DMS 273 (cell line): ENCODE measurements at regions not wholly inside any gene's neighbourhood (a gene's known extent, or its start where the extent isn't known, plus 50 kb on each side); places are given as distances from the start of the nearest gene placed in this dataset.

Source experiments
- DNase-seq: peaks from one replicate; lab custom pipeline; 2025; ENCODE audit not compliant: unreplicated experiment; lab: John Stamatoyannopoulos, UW

DNA sequence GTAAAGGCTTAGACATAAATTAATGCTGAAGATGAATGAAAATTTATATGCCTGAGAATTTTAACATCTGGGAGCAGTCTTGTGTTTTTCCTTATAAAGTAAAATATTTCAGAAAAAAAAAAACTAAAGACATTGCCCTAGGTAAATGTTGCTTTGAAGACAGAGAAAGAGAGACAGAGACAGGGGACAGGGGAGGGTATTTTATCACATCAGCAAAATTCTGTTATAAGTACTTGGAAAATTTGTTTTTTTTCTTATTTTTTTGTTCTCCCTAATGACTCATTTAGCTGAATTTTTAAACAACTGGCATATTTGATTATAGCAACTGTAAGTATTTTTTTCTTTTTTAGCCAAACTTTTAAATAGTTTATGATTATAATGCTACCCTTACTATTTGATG, 1540.6 kb upstream of the GBE1 start:
- no peak for DNase-seq

DNA sequence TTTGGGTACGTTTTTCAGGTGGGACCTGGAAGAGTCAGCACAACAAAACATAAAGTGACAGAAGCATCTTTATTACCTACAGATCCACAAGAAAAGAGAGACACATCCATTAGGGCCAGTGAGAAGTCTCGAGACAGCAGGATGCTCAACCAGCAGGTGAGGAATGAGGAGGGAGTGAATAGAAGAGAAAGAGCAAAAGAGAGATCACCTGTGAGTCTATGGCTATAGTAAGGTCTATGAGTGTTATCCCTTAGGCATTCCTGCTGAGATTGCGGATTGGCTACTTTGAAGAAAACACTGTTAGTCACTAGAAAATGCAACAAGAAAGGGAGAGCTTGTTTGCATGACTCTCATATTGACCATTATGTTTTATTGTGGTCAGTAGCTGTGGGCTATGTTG, 1556.2 kb upstream of the GBE1 start:
- no peak for DNase-seq

- no peak for DNase-seq
Observed at GRCh38 chr3:83320726-83321125, 1559.3 kb upstream of the GBE1 start.

DNA sequence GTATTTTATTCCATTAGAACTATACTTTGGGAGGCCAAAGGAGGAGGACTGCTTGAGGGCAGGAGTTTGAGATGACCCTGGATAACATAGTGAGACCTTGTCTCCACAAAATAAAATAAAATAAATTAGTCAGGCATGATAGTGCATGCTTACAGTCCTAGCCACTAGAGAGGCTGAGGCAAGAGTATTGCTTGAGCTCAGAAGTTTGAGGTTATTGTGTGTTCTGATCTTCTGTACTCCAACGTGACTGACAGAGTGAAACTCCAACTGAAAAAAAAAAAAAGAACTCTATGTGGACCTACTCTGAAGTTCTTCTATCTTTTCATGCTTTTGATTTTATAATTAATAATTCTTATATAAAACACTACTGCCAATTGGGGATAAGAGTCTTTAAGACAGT, 1560.0 kb upstream of the GBE1 start:
- no peak for DNase-seq

DNA sequence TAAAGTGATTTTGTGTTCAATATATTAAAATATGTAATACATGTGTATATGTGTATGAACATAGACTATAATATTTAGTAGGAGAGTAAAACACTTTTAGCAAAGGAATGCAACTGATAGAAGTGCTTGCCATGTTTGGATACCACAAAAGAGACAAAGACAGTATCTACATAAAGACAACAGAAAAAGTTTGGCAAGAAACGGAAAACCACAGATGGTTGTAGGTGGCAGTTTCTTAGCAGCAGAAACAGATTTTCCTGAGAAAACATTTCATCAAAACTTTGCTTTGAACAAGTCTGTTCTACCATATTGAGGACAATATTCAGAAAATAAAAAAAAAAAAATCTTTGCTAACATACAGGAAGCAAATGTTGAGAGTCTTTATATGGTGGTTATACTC, 1560.4 kb upstream of the GBE1 start:
- peak; percentile 1 for DNase-seq

DNA sequence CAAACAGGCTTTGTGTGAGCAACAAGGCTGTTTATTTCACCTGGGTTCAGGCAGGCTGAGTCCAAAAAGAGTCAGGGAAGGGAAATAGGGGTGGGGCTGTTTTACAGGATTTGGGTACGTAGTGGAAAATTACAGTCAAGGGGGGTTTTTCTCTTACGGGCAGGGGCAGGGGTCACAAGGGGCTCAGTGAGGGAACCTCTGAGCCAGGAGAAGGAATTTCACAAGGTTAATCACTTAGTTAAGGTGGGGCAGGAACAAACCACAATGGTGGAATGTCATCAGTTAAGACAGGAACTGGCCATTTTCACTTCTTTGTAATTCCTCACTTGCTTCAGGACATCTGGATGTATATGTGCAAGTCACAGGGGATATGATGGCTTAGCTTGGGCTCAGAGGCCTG, 1592.8 kb upstream of the GBE1 start:
- no peak for DNase-seq

DNA sequence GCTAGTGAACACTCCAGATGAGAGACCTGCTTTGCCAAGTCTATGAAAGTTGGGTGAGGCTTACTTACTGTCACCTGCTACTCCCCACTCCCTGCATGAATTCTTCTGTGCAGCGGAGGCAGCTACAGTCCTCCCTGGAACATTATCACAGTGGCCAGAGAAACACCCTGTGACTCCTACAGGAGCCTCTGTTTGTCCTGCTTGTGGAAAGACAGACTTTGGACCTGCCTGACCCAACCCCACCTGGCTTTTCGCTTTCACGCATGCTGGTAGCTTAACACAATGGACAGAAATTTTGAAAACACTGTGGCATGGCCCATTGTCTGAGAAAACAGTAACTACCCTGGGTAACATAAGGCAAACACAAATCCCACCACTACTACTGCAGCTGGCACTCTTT, 1565.5 kb upstream of the CADM2 start:
- DNase-seq = no peak

- DNase-seq = no peak
Observed at GRCh38 chr3:83403927-83404326, 1554.9 kb upstream of the CADM2 start.

- no peak for DNase-seq
Observed at GRCh38 chr3:83426300-83426699, 1532.5 kb upstream of the CADM2 start.

- DNase-seq = no peak
Observed at GRCh38 chr3:83434880-83435587, 1523.8 kb upstream of the CADM2 start.

DNA sequence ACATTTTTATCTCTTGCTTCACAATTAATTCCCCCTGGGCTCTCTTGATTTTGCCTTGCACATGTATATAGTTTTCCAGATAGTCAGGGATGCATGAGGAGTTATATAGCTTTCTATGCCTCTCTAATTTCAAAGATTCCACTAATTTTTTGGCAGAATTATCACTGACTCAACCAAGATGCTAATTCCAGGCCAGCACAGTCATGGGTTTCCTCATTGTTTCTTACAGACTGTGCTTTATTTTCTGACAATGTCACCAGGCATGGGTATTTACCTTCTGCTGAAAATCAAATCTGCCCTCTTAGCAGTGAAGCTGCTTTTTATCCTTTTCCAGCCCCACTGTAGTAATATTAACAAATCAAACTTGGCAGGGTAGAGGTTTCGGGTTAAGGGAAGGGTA, 1520.6 kb upstream of the CADM2 start:
- DNase-seq = no peak

- peak; percentile 13 for DNase-seq
Observed at GRCh38 chr3:83453056-83453455, 1505.7 kb upstream of the CADM2 start.

DNA sequence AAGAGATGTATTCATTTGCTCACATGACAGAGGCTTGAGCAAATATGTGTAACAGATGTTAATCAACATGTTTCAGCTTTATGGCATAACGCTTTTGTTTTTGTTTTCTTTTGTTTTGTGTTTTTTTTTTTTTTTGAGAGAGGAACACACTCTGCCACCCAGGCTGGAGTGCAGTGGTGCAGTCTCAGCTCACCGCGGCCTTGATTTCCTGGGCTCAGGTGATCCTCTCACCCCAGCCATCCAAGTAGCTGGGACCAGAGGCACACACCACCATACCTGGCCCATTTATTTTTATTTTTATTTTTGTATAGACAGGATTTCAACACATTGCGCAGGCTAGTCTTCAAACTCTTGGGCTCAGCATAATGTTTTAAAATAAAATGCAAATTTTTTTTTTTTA, 1504.4 kb upstream of the CADM2 start:
- no peak for DNase-seq

DNA sequence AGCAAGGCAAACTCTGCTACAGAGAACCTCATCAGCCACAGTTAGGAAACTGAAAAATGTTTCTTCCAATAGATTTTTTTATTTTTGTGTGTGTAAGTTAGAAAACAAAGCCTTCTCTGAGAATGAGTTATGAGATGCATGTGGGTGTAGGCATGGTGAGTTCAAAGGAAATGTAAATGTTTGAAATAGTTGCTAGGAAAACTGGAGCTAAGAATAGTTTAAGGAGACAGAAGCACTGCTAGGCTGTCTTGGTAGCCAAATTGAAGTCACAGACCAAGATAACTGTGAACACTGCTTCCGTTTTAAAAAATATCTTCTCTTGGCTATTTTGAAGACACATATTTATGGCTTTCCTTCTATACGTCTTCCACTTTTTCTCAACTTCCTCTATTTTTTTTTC, 1501.2 kb upstream of the CADM2 start:
- no peak for DNase-seq

GRCh38 chr3:83460052-83460451, 1498.7 kb upstream of the CADM2 start:
- DNase-seq = peak; percentile 20

DNA sequence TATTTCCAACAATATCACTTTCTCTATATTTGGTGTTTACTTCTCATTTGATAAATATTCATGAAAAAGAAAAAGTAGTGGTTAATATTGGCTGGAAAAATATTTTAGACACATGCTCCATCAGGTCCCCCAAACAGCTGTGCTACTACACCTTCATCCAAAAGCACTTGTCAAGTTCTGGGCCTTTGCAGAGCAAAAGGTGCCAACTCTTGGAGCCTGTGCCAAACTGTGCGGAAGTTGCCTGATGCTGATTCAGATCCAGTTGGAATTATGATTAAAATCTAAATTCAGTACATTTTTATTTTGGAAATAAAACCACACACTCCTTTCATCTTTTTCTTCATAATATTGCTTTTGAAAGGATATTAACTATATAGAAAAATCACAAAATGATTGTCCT, 1497.4 kb upstream of the CADM2 start:
- DNase-seq = peak; percentile 7

GRCh38 chr3:83477563-83477962, 1481.2 kb upstream of the CADM2 start:
- DNase-seq = no peak

GRCh38 chr3:83482402-83483070, 1476.3 kb upstream of the CADM2 start:
- DNase-seq = no peak

DNA sequence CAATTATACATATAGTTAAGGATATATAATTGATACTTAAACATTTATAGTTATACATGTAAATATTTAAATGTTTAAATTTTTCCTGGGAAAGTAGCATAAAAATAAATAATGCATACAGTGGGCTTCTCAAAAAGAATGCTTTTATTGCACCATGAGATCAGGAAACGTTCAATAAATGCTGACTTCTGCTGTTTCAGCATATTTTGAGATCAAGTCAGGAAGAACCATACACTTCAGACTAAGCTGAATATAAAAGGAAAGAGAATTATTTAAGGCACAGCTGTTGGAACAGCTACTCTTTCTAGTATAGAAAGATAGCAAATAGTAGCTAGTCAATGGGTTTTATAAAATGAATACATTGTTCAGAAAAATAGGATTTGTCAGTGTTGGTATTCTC, 1462.3 kb upstream of the CADM2 start:
- no peak for DNase-seq

DNA sequence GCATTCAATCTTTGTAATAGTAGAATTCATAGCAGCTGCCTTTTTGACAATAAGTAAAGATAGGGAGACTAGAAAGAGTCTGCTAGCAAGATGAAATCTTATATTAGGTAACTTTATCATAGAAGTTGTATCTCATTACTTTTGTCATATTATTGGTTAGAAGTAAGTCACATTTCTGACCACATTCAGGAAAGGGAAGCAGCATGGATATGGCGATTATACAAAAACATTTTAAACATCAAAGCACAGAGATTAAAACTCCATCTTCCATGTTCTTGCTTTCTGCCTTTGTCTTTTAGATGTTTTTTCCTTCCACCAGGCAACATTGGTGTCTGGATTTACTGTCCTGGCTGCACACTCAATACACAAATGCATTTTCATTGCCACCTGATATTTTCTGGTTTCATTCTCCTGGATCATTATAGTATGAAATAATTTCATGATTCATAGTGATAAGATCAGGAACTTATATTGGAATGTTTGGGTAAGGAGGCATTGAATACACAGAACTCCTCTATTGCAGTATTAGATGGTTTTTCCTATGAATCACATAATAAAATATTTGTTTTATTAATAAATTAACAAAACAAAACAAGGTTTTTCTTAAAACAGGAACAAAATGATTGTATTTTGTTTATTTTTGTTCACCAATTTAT, 1460.3 kb upstream of the CADM2 start:
- DNase-seq = no peak

DNA sequence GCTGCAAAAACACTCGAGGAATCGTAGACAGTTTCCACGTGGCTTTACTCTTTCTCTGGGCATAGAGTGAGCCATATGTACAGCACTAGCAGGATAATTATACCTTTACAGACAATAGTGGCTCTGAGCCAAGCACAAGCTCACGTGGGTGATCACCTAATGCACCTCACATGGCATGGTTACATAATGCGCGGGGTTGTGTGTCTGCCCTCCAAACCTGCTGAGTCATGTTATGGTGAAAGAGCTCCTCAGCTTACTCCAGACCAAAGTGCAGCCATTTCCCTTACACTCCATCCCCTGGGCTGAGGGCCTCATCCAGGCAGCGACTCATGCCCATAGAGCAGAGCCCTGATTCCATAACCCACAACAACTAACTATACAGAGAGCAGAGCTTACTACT, 1458.4 kb upstream of the CADM2 start:
- peak; percentile 1 for DNase-seq

GRCh38 chr3:83500931-83501330, 1457.9 kb upstream of the CADM2 start:
- no peak for DNase-seq
